Neural progenitor cell (in vitro differentiated cells): ENCODE measurements at regions not wholly inside any gene's neighbourhood (a gene's known extent, or its start where the extent isn't known, plus 50 kb on each side); places are given as distances from the start of the nearest gene placed in this dataset.
"Not testable (repeated sequence)": the region's sequence is repeated elsewhere in the genome, so short reads cannot be mapped to it uniquely, and the experiment has no call there.

Experiments used
- EZH2 ChIP-seq: fragments of 200-600 bp; sonication (generic); IDR thresholded peaks from 2 replicates; pipeline ENCODE4 v1.6.1; 2017; ENCODE audit warnings: antibody characterized with exemption, mild to moderate bottlenecking, moderate library complexity
- TF ChIP-seq, protein P1 (sequence below): fragments of 200-600 bp; sonication (generic); IDR thresholded peaks from 2 replicates; pipeline ENCODE4 v1.5.1; 2017; ENCODE audit warnings: antibody characterized with exemption, mild to moderate bottlenecking

DNA sequence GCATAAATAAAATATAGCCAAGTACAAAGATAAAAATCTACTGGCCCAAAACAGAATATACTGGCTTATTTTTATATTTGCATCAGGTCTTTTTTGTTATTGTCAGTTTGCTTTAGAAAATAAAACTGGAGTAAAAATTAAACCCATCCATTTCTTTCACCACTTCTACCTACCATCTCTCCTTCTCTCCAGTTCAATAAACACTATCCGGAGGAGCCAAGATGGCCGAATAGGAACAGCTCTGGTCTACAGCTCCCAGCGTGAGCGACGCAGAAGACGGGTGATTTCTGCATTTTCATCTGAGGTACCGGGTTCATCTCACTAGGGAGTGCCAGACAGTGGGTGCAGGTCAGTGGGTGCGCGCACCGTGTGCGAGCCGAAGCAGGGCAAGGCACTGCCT lies 106.2 kb upstream of the NOL4 start:
- TF ChIP-seq, protein P1, sequence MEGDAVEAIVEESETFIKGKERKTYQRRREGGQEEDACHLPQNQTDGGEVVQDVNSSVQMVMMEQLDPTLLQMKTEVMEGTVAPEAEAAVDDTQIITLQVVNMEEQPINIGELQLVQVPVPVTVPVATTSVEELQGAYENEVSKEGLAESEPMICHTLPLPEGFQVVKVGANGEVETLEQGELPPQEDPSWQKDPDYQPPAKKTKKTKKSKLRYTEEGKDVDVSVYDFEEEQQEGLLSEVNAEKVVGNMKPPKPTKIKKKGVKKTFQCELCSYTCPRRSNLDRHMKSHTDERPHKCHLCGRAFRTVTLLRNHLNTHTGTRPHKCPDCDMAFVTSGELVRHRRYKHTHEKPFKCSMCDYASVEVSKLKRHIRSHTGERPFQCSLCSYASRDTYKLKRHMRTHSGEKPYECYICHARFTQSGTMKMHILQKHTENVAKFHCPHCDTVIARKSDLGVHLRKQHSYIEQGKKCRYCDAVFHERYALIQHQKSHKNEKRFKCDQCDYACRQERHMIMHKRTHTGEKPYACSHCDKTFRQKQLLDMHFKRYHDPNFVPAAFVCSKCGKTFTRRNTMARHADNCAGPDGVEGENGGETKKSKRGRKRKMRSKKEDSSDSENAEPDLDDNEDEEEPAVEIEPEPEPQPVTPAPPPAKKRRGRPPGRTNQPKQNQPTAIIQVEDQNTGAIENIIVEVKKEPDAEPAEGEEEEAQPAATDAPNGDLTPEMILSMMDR: not testable (repeated sequence)
- not testable (repeated sequence) for TF ChIP-seq EZH2
